B cell (primary cell): ENCODE measurements at regions not wholly inside any gene's neighbourhood (a gene's known extent, or its start where the extent isn't known, plus 50 kb on each side); places are given as distances from the start of the nearest gene placed in this dataset.

Experiments
- EZH2 ChIP-seq: IDR thresholded peaks from 2 replicates; pipeline ENCODE4 v1.6.1; 2012; ENCODE audit warnings: borderline replicate concordance, low read depth, mild to moderate bottlenecking, moderate library complexity, low read length; ENCODE audit not compliant: insufficient read depth, poor library complexity, severe bottlenecking
- TF ChIP-seq, protein P1 (sequence below): fragments of 200-600 bp; IDR thresholded peaks from one replicate; pipeline ENCODE4 v1.8.0; 2022; ENCODE audit warnings: antibody characterized with exemption, mild to moderate bottlenecking

DNA sequence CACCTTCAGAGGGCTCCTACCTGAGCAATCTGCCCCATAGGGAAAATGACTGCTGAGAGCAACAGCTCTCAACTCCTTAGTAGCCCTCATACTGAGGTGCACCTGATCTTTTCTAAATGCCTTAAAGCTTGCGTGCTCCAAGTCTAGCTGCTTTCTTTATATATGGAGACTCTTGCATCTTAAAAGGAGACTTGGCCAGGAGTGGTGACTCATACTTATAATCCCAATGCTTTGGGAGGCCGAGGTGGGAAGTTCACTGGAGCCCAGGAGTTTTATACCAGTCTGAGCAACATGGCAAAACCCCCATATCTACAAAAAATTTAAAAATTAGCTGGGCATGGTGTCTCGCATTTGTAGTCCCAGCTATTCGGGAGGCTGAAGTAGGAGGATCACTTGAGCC is 78.1 kb upstream of the TRIM2 start:
- TF ChIP-seq, protein P1, sequence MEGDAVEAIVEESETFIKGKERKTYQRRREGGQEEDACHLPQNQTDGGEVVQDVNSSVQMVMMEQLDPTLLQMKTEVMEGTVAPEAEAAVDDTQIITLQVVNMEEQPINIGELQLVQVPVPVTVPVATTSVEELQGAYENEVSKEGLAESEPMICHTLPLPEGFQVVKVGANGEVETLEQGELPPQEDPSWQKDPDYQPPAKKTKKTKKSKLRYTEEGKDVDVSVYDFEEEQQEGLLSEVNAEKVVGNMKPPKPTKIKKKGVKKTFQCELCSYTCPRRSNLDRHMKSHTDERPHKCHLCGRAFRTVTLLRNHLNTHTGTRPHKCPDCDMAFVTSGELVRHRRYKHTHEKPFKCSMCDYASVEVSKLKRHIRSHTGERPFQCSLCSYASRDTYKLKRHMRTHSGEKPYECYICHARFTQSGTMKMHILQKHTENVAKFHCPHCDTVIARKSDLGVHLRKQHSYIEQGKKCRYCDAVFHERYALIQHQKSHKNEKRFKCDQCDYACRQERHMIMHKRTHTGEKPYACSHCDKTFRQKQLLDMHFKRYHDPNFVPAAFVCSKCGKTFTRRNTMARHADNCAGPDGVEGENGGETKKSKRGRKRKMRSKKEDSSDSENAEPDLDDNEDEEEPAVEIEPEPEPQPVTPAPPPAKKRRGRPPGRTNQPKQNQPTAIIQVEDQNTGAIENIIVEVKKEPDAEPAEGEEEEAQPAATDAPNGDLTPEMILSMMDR = no peak
- no peak for TF ChIP-seq EZH2
